Thyroid gland (tissue), 4 donors: ENCODE measurements at regions not wholly inside any gene's neighbourhood (a gene's known extent, or its start where the extent isn't known, plus 50 kb on each side); places are given as distances from the start of the nearest gene placed in this dataset.

Source experiments
- CTCF ChIP-seq, 6 experiments: fragments of 200-600 bp in 3 of 6; fragments of 450-650 bp in 3 of 6; sonication (generic) in 3 of 6; IDR thresholded peaks; one replicate each; pipeline ENCODE4 v1.5.1; 2016 to 2019; ENCODE audit warnings: antibody characterized with exemption in 6 of 6, mild to moderate bottlenecking in 2 of 6, inconsistent platforms in 1 of 6, moderate library complexity in 1 of 6
- POLR2A ChIP-seq, 2 donors: fragments of 450-650 bp; IDR thresholded peaks; one replicate each; pipeline ENCODE4 v1.6.1; 2017; ENCODE audit warnings: antibody characterized with exemption in 2 of 2, mild to moderate bottlenecking in 2 of 2, moderate library complexity in 1 of 2

GRCh38 chr1:47508702-47509431 is 71.0 kb downstream of the FOXD2 start:
- no peak for TF ChIP-seq POLR2A (IDR thresholded peaks at IDR 0.05)
- TF ChIP-seq CTCF (IDR thresholded peaks at IDR 0.05): no peak
